HepG2 (cell line): ENCODE measurements at regions not wholly inside any gene's neighbourhood (a gene's known extent, or its start where the extent isn't known, plus 50 kb on each side); places are given as distances from the start of the nearest gene placed in this dataset.
"Not testable (repeated sequence)": the region's sequence is repeated elsewhere in the genome, so short reads cannot be mapped to it uniquely, and the experiment has no call there.

Experiments
- ATAC-seq: fragments of 200-7000 bp; cut with Tn5 transposase; 3 replicates; pipeline ENCODE4 v1.9.1; 2020; ENCODE audit warnings: mild to moderate bottlenecking, moderate library complexity
- BruUV-seq: library from RNA; stranded (reverse); fragments of 400-500 nt; replicated peaks from 2 replicates; lab custom pipeline; 2021; lab: Mats Ljungman, UMichigan
- CTCF ChIA-PET: fragments of 300-600 bp; formaldehyde crosslinking; extraction: SDS; loops from one replicate; lab custom pipeline; 2021; ENCODE audit warnings: low total read pairs, inconsistent platforms, low intra/inter-chr PET ratio; lab: Yijun Ruan, JAX
- POLR2A ChIA-PET: fragments of 350-600 bp; sonication (Branson Sonifier 250); formaldehyde crosslinking; loops from one replicate; lab custom pipeline; 2020; ENCODE audit warnings: antibody characterized with exemption, inconsistent platforms; lab: Yijun Ruan, JAX
- DNase-seq: peaks from one replicate; pipeline ENCODE4 v3.0.0-alpha.2; 2015; ENCODE audit warnings: low spot score
- FAIRE-seq: peaks from 3 replicates; lab custom pipeline; 2011; peaks lifted over from hg19 to GRCh38; lab: Jason Lieb, UNC
- H2AFZ ChIP-seq: one replicate; pipeline ENCODE4 v1.6.1; 2011; ENCODE audit warnings: low read length, inconsistent platforms
- H3K27ac ChIP-seq: fragments of 300-600 bp; 3 replicates; pipeline ENCODE4 v1.8.0; 2011; ENCODE audit warnings: mixed run types, mild to moderate bottlenecking, mixed read lengths, low read length, inconsistent platforms; ENCODE audit not compliant: insufficient read depth; ENCODE audit errors: extremely low read length
- H3K27me3 ChIP-seq, 2 experiments: fragments of 200-600 bp in 1 of 2; 2 replicates in 1 of 2; 3 replicates in 1 of 2; pipeline versions ENCODE4 v1.6.0 to v1.8.0; 2011; ENCODE audit warnings: low read length in 2 of 2, mild to moderate bottlenecking in 2 of 2, moderate library complexity in 2 of 2, inconsistent platforms in 1 of 2; ENCODE audit not compliant: insufficient read depth in 2 of 2, control insufficient read depth in 1 of 2
- H3K36me3 ChIP-seq, 2 experiments: fragments of 200-600 bp in 1 of 2; replicated peaks in 1 of 2; 2 replicates in 1 of 2; 3 replicates in 1 of 2; pipeline versions ENCODE4 v1.5.1 to v1.8.0; 2011; ENCODE audit warnings: low read length in 2 of 2, inconsistent platforms in 1 of 2; ENCODE audit not compliant: insufficient read depth in 2 of 2, control insufficient read depth in 1 of 2
- H3K4me1 ChIP-seq: 2 replicates; pipeline ENCODE4 v1.5.1; 2012; ENCODE audit warnings: low read length, inconsistent platforms; ENCODE audit not compliant: insufficient read depth
- H3K4me2 ChIP-seq: 2 replicates; pipeline ENCODE4 v1.6.0; 2011; ENCODE audit warnings: low read depth, low read length, inconsistent platforms
- H3K4me3 ChIP-seq, 3 experiments: fragments of 200-600 bp in 1 of 3; sonication (generic), shearing (Covaris generic) in 1 of 3; replicated peaks in 1 of 3; 2 replicates each; pipeline ENCODE4 v1.5.1; 2011 to 2016; ENCODE audit warnings: low read length in 3 of 3, inconsistent platforms in 2 of 3, low read depth in 2 of 3, mild to moderate bottlenecking in 2 of 3, control low read depth in 1 of 3, mixed read lengths in 1 of 3; ENCODE audit not compliant: insufficient read depth in 1 of 3
- H3K79me2 ChIP-seq: one replicate; pipeline ENCODE4 v1.6.1; 2011; ENCODE audit warnings: low read length, inconsistent platforms; ENCODE audit not compliant: insufficient read depth
- H3K9ac ChIP-seq: 2 replicates; pipeline ENCODE4 v1.6.0; 2011; ENCODE audit warnings: mild to moderate bottlenecking, low read depth, low read length, inconsistent platforms; ENCODE audit not compliant: insufficient read depth
- H3K9me3 ChIP-seq: 2 replicates; pipeline ENCODE4 v1.5.1; 2012; ENCODE audit warnings: mild to moderate bottlenecking, low read length
- H4K20me1 ChIP-seq: 2 replicates; pipeline ENCODE4 v1.6.0; 2011; ENCODE audit warnings: inconsistent platforms, mild to moderate bottlenecking, low read length, moderate library complexity; ENCODE audit not compliant: insufficient read depth
- ARNT2 ChIP-seq: sonication (generic); formaldehyde crosslinking; IDR thresholded peaks from 2 replicates; pipeline ENCODE4 v1.8.0; 2022; ENCODE audit warnings: mild to moderate bottlenecking, low read depth, missing genetic modification reagents, moderate library complexity
- BRCA1 ChIP-seq: sonication (generic); formaldehyde crosslinking; IDR thresholded peaks from 2 replicates; pipeline ENCODE4 v1.4.0; 2020; ENCODE audit warnings: missing genetic modification reagents
- HNF4G ChIP-seq, 2 experiments: sonication (generic) in 1 of 2; formaldehyde crosslinking in 1 of 2; IDR thresholded peaks; 2 replicates each; pipeline versions ENCODE4 v1.4.0 to v1.6.1; 2011 to 2020; ENCODE audit warnings: borderline replicate concordance in 2 of 2, low read depth in 2 of 2, mild to moderate bottlenecking in 2 of 2, low read length in 1 of 2, missing genetic modification reagents in 1 of 2, moderate library complexity in 1 of 2
- KDM4B ChIP-seq: sonication (generic); formaldehyde crosslinking; IDR thresholded peaks from 2 replicates; pipeline ENCODE4 v1.4.0; 2020; ENCODE audit warnings: missing genetic modification reagents
- NCOA5 ChIP-seq: sonication (generic); formaldehyde crosslinking; IDR thresholded peaks from 2 replicates; pipeline ENCODE4 v1.4.0; 2020; ENCODE audit warnings: missing genetic modification reagents
- PHF5A ChIP-seq: IDR thresholded peaks from one replicate; pipeline ENCODE4 v1.6.1; 2018; ENCODE audit warnings: low read depth, missing genetic modification reagents; ENCODE audit not compliant: unreplicated experiment
- RFX5 ChIP-seq: IDR thresholded peaks from 2 replicates; pipeline ENCODE4 v1.6.1; 2011; ENCODE audit warnings: low read depth, low read length, improper control_type of control experiment
- SNAI1 ChIP-seq: sonication (generic); formaldehyde crosslinking; IDR thresholded peaks from 2 replicates; pipeline ENCODE4 v1.5.0; 2020; ENCODE audit warnings: mild to moderate bottlenecking, missing genetic modification reagents, borderline replicate concordance
- SOX5 ChIP-seq: IDR thresholded peaks from 2 replicates; pipeline ENCODE4 v1.6.1; 2016; ENCODE audit warnings: borderline replicate concordance
- ZNF30 ChIP-seq: sonication (generic); formaldehyde crosslinking; IDR thresholded peaks from 2 replicates; pipeline ENCODE4 v1.5.0; 2020; ENCODE audit warnings: mild to moderate bottlenecking, missing genetic modification reagents
- ZNF772 ChIP-seq: sonication (generic); formaldehyde crosslinking; IDR thresholded peaks from 2 replicates; pipeline ENCODE4 v1.5.0; 2020; ENCODE audit warnings: mild to moderate bottlenecking, missing genetic modification reagents
- WGBS: methylation state at CpG from one replicate; pipeline ENCODE4 v1.1.6; 2017; ENCODE audit warnings: low lambda C conversion rate; 5-methylcytosine and 5-hydroxymethylcytosine counted together
- in situ Hi-C: cut with HindIII; loops from 2 replicates; pipeline ENCODE4 v1.10.0; 2017; ENCODE audit warnings: low pct_unique_long_range_greater_than_20kb; ENCODE audit not compliant: extremely low pct_ligation_motif_present
- intact Hi-C: fragments of 100-400 bp; cut with micrococcal nuclease; formaldehyde crosslinking; loops from one replicate; pipeline ENCODE4 v1.10.0; 2022; ENCODE audit not compliant: unreplicated experiment
- TF ChIP-seq, protein P1 (sequence below): sonication (generic); formaldehyde crosslinking; IDR thresholded peaks from 2 replicates; pipeline ENCODE4 v1.8.0; 2023; ENCODE audit warnings: mild to moderate bottlenecking, missing genetic modification reagents
- TF ChIP-seq, protein P2 (sequence below): sonication (generic); formaldehyde crosslinking; IDR thresholded peaks from 2 replicates; pipeline ENCODE4 v1.8.0; 2022; ENCODE audit warnings: mild to moderate bottlenecking, missing genetic modification reagents, moderate library complexity
- TF ChIP-seq, protein P3 (sequence below), 2 experiments: fragments of 450-650 bp in 1 of 2; sonication (generic) in 1 of 2; formaldehyde crosslinking; IDR thresholded peaks; 2 replicates each; pipeline versions ENCODE4 v1.5.0 to v1.8.0; 2020 to 2022; ENCODE audit warnings: mild to moderate bottlenecking in 1 of 2, missing genetic modification reagents in 1 of 2

DNA sequence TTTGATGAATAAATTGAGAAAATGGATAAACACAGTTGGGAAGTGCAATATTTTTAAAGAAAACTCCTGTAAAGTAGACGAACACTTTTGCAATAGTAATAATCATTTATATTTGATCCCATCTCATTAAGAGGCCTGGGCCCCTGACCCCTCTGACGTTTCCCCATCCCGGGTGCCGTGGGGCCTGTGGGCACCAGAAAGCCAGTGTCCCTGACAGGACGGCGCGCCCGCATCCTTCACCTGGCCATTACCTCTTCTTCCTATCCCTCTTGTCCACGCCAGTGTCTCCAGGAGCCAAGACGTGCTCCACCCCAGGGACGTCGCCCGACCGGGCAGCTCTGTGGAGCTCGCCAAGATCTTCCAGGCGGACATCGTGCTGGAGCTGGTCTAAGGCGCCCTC is 147.4 kb downstream of the USP22 start:
- POLR2A ChIA-PET, H3K4me1 ChIP-seq, DNase-seq, intact Hi-C loops, H3K4me2 ChIP-seq, H3K9me3 ChIP-seq, CTCF ChIA-PET, H3K27ac ChIP-seq, H3K36me3 ChIP-seq, ATAC-seq, H3K4me3 ChIP-seq, H3K9ac ChIP-seq, in situ Hi-C loops, BruUV-seq, FAIRE-seq, H2AFZ ChIP-seq, H3K27me3 ChIP-seq, H3K79me2 ChIP-seq, H4K20me1 ChIP-seq: not testable (repeated sequence)
- 86% methylated on average over 8 of the region's 18 CpGs for WGBS

DNA sequence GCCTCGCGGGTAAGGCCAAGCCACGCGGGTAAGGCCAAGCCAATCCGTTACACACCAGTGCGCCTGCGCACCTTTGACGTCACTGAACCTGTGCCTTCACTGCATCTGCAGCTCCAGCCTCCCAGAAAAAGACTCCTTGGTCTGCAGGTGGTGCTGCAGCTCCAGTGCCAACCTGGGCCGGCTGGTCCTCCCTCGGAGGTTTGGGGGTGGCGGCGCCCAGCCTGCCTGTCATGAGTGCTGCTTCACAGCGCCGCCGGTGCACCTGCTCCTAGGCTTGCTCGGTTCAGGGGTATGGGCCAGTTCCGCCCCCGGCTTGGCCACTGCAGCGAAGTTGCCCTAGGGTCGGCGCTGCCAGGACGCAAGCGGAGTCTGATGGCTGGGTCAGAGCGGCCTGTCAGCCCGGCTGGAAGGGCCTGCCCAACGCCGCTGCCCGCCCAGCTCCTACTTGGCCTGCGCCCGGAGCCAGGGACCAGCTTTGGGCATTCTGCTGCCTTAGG is 146.6 kb downstream of the USP22 start:
- Histone ChIP-seq H3K9me3 (no peaks in the 10 kb centered on the region), H4K20me1 (no peaks in the 10 kb centered on the region), H3K36me3 (no peaks in the 10 kb centered on the region; a peak in 2 of 5 replicates), H3K4me3 (no peak overlapping the region), H2AFZ (no peak overlapping the region), H3K79me2 (peaks cover under 1% of the 10 kb centered on the region), H3K9ac (no peak overlapping the region), H3K4me1 (no peaks in the 10 kb centered on the region), H3K27ac (no peak overlapping the region), H3K4me2 (no peak overlapping the region), H3K27me3 (no peaks in the 10 kb centered on the region)
- DNase-seq (no peak), FAIRE-seq (no peak), ATAC-seq (no peak; the same call in 2 of the 3 replicates)
- POLR2A ChIA-PET, result no interaction called here
- in situ Hi-C loops, result no loop called here
- CTCF ChIA-PET, result no interaction called here
- no peak for TF ChIP-seq ZNF30 (CRISPR knock-in tag)
- TF ChIP-seq, protein P1, sequence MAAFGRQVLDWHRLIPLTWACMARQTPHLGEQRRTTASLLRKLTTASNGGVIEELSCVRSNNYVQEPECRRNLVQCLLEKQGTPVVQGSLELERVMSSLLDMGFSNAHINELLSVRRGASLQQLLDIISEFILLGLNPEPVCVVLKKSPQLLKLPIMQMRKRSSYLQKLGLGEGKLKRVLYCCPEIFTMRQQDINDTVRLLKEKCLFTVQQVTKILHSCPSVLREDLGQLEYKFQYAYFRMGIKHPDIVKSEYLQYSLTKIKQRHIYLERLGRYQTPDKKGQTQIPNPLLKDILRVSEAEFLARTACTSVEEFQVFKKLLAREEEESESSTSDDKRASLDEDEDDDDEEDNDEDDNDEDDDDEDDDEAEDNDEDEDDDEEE, result no peak
- no peak for TF ChIP-seq ZNF772
- TF ChIP-seq, protein P2, sequence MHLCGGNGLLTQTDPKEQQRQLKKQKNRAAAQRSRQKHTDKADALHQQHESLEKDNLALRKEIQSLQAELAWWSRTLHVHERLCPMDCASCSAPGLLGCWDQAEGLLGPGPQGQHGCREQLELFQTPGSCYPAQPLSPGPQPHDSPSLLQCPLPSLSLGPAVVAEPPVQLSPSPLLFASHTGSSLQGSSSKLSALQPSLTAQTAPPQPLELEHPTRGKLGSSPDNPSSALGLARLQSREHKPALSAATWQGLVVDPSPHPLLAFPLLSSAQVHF (CRISPR knock-in tag), result no peak
- TF ChIP-seq RFX5, result no peak
- TF ChIP-seq SNAI1 (CRISPR knock-in tag), result no peak
- TF ChIP-seq NCOA5, result no peak
- TF ChIP-seq HNF4G (IDR thresholded peaks at IDR 0.05; ENCODE audit: borderline replicate concordance, low read depth, low read length), result no peak
- no peak for TF ChIP-seq HNF4G (CRISPR knock-in tag; IDR thresholded peaks at IDR 0.05; ENCODE audit: borderline replicate concordance, low read depth)
- TF ChIP-seq ARNT2 (CRISPR knock-in tag), result no peak
- no peak for TF ChIP-seq KDM4B
- TF ChIP-seq SOX5 (CRISPR knock-in tag), result no peak
- TF ChIP-seq, protein P3, sequence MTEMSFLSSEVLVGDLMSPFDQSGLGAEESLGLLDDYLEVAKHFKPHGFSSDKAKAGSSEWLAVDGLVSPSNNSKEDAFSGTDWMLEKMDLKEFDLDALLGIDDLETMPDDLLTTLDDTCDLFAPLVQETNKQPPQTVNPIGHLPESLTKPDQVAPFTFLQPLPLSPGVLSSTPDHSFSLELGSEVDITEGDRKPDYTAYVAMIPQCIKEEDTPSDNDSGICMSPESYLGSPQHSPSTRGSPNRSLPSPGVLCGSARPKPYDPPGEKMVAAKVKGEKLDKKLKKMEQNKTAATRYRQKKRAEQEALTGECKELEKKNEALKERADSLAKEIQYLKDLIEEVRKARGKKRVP (CRISPR knock-in tag; IDR thresholded peaks at IDR 0.05), result no peak
- TF ChIP-seq BRCA1 (CRISPR knock-in tag), result no peak
- no peak for TF ChIP-seq PHF5A
- no TSS peak for BruUV-seq
- intact Hi-C loops, result no loop called here
- 100% methylated on average over 12 of the region's 30 CpGs for WGBS
